SK-N-MC (cell line): ENCODE measurements at regions not wholly inside any gene's neighbourhood (a gene's known extent, or its start where the extent isn't known, plus 50 kb on each side); places are given as distances from the start of the nearest gene placed in this dataset.

Experiments
- DNase-seq: peaks from one replicate; pipeline ENCODE4 v3.0.0-alpha.2; 2011; ENCODE audit warnings: low read depth, low spot score
- H3K27ac ChIP-seq: fragments of 200-600 bp; sonication (generic); 2 replicates; pipeline ENCODE4 v1.5.1; 2016; ENCODE audit warnings: mixed run types
- H3K36me3 ChIP-seq: fragments of 200-600 bp; sonication (generic); 2 replicates; pipeline ENCODE4 v1.6.1; 2017; ENCODE audit warnings: antibody characterized with exemption, low read length, mixed read lengths; ENCODE audit not compliant: insufficient read depth
- H3K4me3 ChIP-seq: fragments of 200-600 bp; sonication (generic); 2 replicates; pipeline ENCODE4 v1.5.1; 2016
- H3K9ac ChIP-seq: fragments of 200-600 bp; sonication (generic); 2 replicates; pipeline ENCODE4 v1.8.0; 2017; ENCODE audit warnings: mixed run types, mixed read lengths; ENCODE audit not compliant: insufficient read length
- H3K9me3 ChIP-seq: fragments of 200-600 bp; sonication (generic); 2 replicates; pipeline ENCODE4 v1.6.1; 2017; ENCODE audit warnings: low read depth, mild to moderate bottlenecking, antibody characterized with exemption, low read length, moderate library complexity, mixed read lengths
- EZH2 ChIP-seq: fragments of 200-600 bp; sonication (generic); IDR thresholded peaks from one replicate; pipeline ENCODE4 v1.6.1; 2017; ENCODE audit warnings: antibody characterized with exemption
- FOXP2 ChIP-seq: optimal IDR thresholded peaks from 2 replicates; pipeline ENCODE3; 2011; ENCODE audit warnings: mild to moderate bottlenecking, moderate library complexity; ENCODE audit not compliant: insufficient read depth; ENCODE audit errors: extremely low read length, control extremely low read depth
- POLR2AphosphoS5 ChIP-seq: IDR thresholded peaks from 2 replicates; pipeline ENCODE4 v1.6.1; 2012; ENCODE audit warnings: mild to moderate bottlenecking, low read depth, low read length, borderline replicate concordance

- no peak for DNase-seq
- Histone ChIP-seq H3K9ac (no peak overlapping the region), H3K9me3 (no peaks in the 10 kb centered on the region), H3K36me3 (no peaks in the 10 kb centered on the region), H3K27ac (no peak overlapping the region), H3K4me3 (no peak overlapping the region)
- TF ChIP-seq EZH2 (no peak), FOXP2 (no peak), POLR2AphosphoS5 (no peak)
Measured at GRCh38 chr20:11847827-11848226, 69.9 kb upstream of the BTBD3 start.

- Histone ChIP-seq H3K27ac (no peak overlapping the region), H3K36me3 (no peaks in the 10 kb centered on the region), H3K9me3 (no peaks in the 10 kb centered on the region), H3K4me3 (no peak overlapping the region), H3K9ac (no peak overlapping the region)
- no peak for TF ChIP-seq FOXP2
- no peak for TF ChIP-seq EZH2
- TF ChIP-seq POLR2AphosphoS5: no peak
- no peak for DNase-seq
Measured at GRCh38 chr20:11849270-11849915, 68.3 kb upstream of the BTBD3 start.

GRCh38 chr20:11849976-11850670 lies 67.6 kb upstream of the BTBD3 start:
- DNase-seq: no peak
- no peaks in the 10 kb centered on the region for H3K36me3 ChIP-seq
- TF ChIP-seq FOXP2 (no peak), POLR2AphosphoS5 (no peak), EZH2 (no peak)
- no peak overlapping the region for H3K4me3 ChIP-seq
- H3K9me3 ChIP-seq: no peaks in the 10 kb centered on the region
- H3K27ac ChIP-seq: no peak overlapping the region
- H3K9ac ChIP-seq: no peak overlapping the region

GRCh38 chr20:11850901-11851300 lies 66.8 kb upstream of the BTBD3 start:
- Histone ChIP-seq H3K4me3 (no peak overlapping the region), H3K27ac (no peak overlapping the region), H3K9me3 (no peaks in the 10 kb centered on the region), H3K9ac (no peak overlapping the region), H3K36me3 (no peaks in the 10 kb centered on the region)
- no peak for DNase-seq
- TF ChIP-seq EZH2: no peak
- TF ChIP-seq FOXP2: no peak
- TF ChIP-seq POLR2AphosphoS5: no peak

GRCh38 chr20:11851646-11852045 lies 66.0 kb upstream of the BTBD3 start:
- Histone ChIP-seq H3K36me3 (no peaks in the 10 kb centered on the region), H3K27ac (no peak overlapping the region), H3K4me3 (no peak overlapping the region), H3K9ac (no peak overlapping the region), H3K9me3 (no peaks in the 10 kb centered on the region)
- DNase-seq: no peak
- no peak for TF ChIP-seq EZH2
- no peak for TF ChIP-seq FOXP2

GRCh38 chr20:11852189-11852588 lies 65.5 kb upstream of the BTBD3 start:
- no peak for DNase-seq
- no peak overlapping the region for H3K4me3 ChIP-seq
- H3K36me3 ChIP-seq: no peaks in the 10 kb centered on the region
- TF ChIP-seq EZH2 (no peak), POLR2AphosphoS5 (no peak), FOXP2 (no peak)
- H3K9me3 ChIP-seq: no peaks in the 10 kb centered on the region
- H3K27ac ChIP-seq: no peak overlapping the region
- H3K9ac ChIP-seq: no peak overlapping the region

- no peaks in the 10 kb centered on the region for H3K9me3 ChIP-seq
- H3K27ac ChIP-seq: no peak overlapping the region
- no peak overlapping the region for H3K9ac ChIP-seq
- H3K36me3 ChIP-seq: no peaks in the 10 kb centered on the region
- no peak for DNase-seq
- no peak overlapping the region for H3K4me3 ChIP-seq
- TF ChIP-seq FOXP2 (no peak), EZH2 (no peak), POLR2AphosphoS5 (no peak)
Measured at GRCh38 chr20:11852811-11853210, 64.9 kb upstream of the BTBD3 start.

GRCh38 chr20:11853359-11853758 lies 64.3 kb upstream of the BTBD3 start:
- H3K36me3 ChIP-seq: no peaks in the 10 kb centered on the region
- H3K4me3 ChIP-seq: no peak overlapping the region
- TF ChIP-seq EZH2: no peak
- no peaks in the 10 kb centered on the region for H3K9me3 ChIP-seq
- DNase-seq: no peak
- H3K9ac ChIP-seq: no peak overlapping the region
- H3K27ac ChIP-seq: no peak overlapping the region

- H3K9me3 ChIP-seq: no peaks in the 10 kb centered on the region
- DNase-seq: no peak
- no peaks in the 10 kb centered on the region for H3K36me3 ChIP-seq
- H3K9ac ChIP-seq: no peak overlapping the region
- H3K27ac ChIP-seq: no peak overlapping the region
- H3K4me3 ChIP-seq: no peak overlapping the region
- TF ChIP-seq FOXP2 (no peak), EZH2 (no peak), POLR2AphosphoS5 (no peak)
Measured at GRCh38 chr20:11861479-11861878, 56.2 kb upstream of the BTBD3 start.
